Liver (tissue), 8 donors: ENCODE measurements at regions not wholly inside any gene's neighbourhood (a gene's known extent, or its start where the extent isn't known, plus 50 kb on each side); places are given as distances from the start of the nearest gene placed in this dataset.
A peak's percentile ranks its signal among the peaks of the same experiment; 100 is the strongest.

ENCODE experiments used
- DNase-seq: peaks from one replicate; pipeline ENCODE4 v3.0.0-alpha.2; 2017; ENCODE audit warnings: low spot score
- H3K27ac ChIP-seq, 2 donors: one replicate each; pipeline ENCODE4 v1.7.0; 2013; ENCODE audit warnings: inconsistent platforms in 2 of 2, low read length in 2 of 2, control low read depth in 1 of 2, low read depth in 1 of 2, mild to moderate bottlenecking in 1 of 2
- H3K27me3 ChIP-seq, 4 donors: one replicate each; pipeline versions ENCODE4 v1.6.1 to v1.7.0; 2013; ENCODE audit warnings: low read length in 3 of 4, inconsistent platforms in 1 of 4, mild to moderate bottlenecking in 1 of 4, moderate library complexity in 1 of 4; ENCODE audit not compliant: control insufficient read depth in 4 of 4, insufficient read depth in 4 of 4
- H3K36me3 ChIP-seq, 4 donors: one replicate each; pipeline versions ENCODE4 v1.6.1 to v1.7.0; 2013; ENCODE audit warnings: low read length in 3 of 4, mild to moderate bottlenecking in 3 of 4, low read depth in 1 of 4, moderate library complexity in 1 of 4; ENCODE audit not compliant: control insufficient read depth in 4 of 4, insufficient read depth in 3 of 4
- H3K4me1 ChIP-seq, 4 donors: one replicate each; pipeline versions ENCODE4 v1.6.1 to v1.7.0; 2013; ENCODE audit warnings: low read length in 3 of 4, mild to moderate bottlenecking in 3 of 4, moderate library complexity in 1 of 4; ENCODE audit not compliant: control insufficient read depth in 4 of 4, insufficient read depth in 4 of 4
- H3K4me3 ChIP-seq, 3 donors: one replicate each; pipeline versions ENCODE4 v1.6.1 to v1.7.0; 2013; ENCODE audit warnings: low read length in 3 of 3, control low read depth in 1 of 3, low read depth in 1 of 3, mild to moderate bottlenecking in 1 of 3
- H3K9ac ChIP-seq, 2 donors: one replicate each; pipeline ENCODE4 v1.7.0; 2013; ENCODE audit warnings: low read length in 2 of 2, mild to moderate bottlenecking in 2 of 2, moderate library complexity in 2 of 2, control low read depth in 1 of 2, low read depth in 1 of 2
- H3K9me3 ChIP-seq, 4 donors: one replicate each; pipeline versions ENCODE4 v1.6.1 to v1.7.0; 2013; ENCODE audit warnings: low read length in 3 of 4; ENCODE audit not compliant: control insufficient read depth in 4 of 4
- ATF3 ChIP-seq: IDR thresholded peaks from 2 replicates; pipeline ENCODE4 v1.6.1; 2016; ENCODE audit warnings: antibody characterized with exemption
- HNF4A ChIP-seq, 2 donors: conservative IDR thresholded peaks; 2 replicates each; pipeline ENCODE4 v1.6.1; 2016; ENCODE audit warnings: antibody characterized with exemption in 2 of 2, mild to moderate bottlenecking in 2 of 2
- JUND ChIP-seq, 2 donors: IDR thresholded peaks; 2 replicates each; pipeline ENCODE4 v1.6.1; 2016; ENCODE audit warnings: antibody characterized with exemption in 2 of 2
- NR2F2 ChIP-seq: IDR thresholded peaks from 2 replicates; pipeline ENCODE4 v1.6.1; 2016; ENCODE audit warnings: antibody characterized with exemption
- RAD21 ChIP-seq, 2 donors: IDR thresholded peaks; 2 replicates each; pipeline ENCODE4 v1.6.1; 2016; ENCODE audit warnings: antibody characterized with exemption in 2 of 2, mild to moderate bottlenecking in 2 of 2
- RXRA ChIP-seq, 2 donors: IDR thresholded peaks; 2 replicates each; pipeline ENCODE4 v1.6.1; 2017 to 2018; ENCODE audit warnings: antibody characterized with exemption in 2 of 2, mild to moderate bottlenecking in 1 of 2
- SP1 ChIP-seq: IDR thresholded peaks from 2 replicates; pipeline ENCODE4 v1.6.1; 2018; ENCODE audit warnings: antibody characterized with exemption, mild to moderate bottlenecking
- TAF1 ChIP-seq: conservative IDR thresholded peaks from 2 replicates; pipeline ENCODE4 v1.6.1; 2016; ENCODE audit warnings: antibody characterized with exemption, mild to moderate bottlenecking
- ZBTB33 ChIP-seq: IDR thresholded peaks from 2 replicates; pipeline ENCODE4 v1.6.1; 2016; ENCODE audit warnings: antibody characterized with exemption
- WGBS: extraction: QIAGEN DNeasy Blood & Tissue Kit; methylation state at CpG from one replicate; pipeline ENCODE4 v1.1.7; 2013; 5-methylcytosine and 5-hydroxymethylcytosine counted together
- TF ChIP-seq, protein P1 (sequence below): IDR thresholded peaks from 2 replicates; pipeline ENCODE4 v1.6.1; 2016; ENCODE audit warnings: antibody characterized with exemption, mild to moderate bottlenecking
- TF ChIP-seq, protein P2 (sequence below): fragments of 150-350 bp; IDR thresholded peaks from 2 replicates; pipeline ENCODE4 v1.5.1; 2017; ENCODE audit warnings: improper control_type of control experiment, low read depth, low read length; ENCODE audit not compliant: missing input control
- donor health status: healthy.
- donor health status: healthy.
- donor health status: healthy.
- donor health status: healthy.
- donor health status: healthy.

GRCh38 chr14:75333606-75334548, 55.2 kb downstream of the FOS start:
- Histone ChIP-seq H3K4me1 (no peaks in the 10 kb centered on the region), H3K27me3 (no peaks in the 10 kb centered on the region), H3K9ac (no peak overlapping the region), H3K4me3 (no peak overlapping the region), H3K36me3 (no peaks in the 10 kb centered on the region), H3K9me3 (no peaks in the 10 kb centered on the region), H3K27ac (peak overlapping the region; percentile 62 to 75)
- TF ChIP-seq RAD21 (IDR thresholded peaks at IDR 0.05) (peak in 1 of 2 donors; percentile 23), RXRA (IDR thresholded peaks at IDR 0.05) (no peak), ZBTB33 (no peak), TAF1 (no peak), ATF3 (no peak), JUND (IDR thresholded peaks at IDR 0.05) (no peak)
- TF ChIP-seq, protein P1, sequence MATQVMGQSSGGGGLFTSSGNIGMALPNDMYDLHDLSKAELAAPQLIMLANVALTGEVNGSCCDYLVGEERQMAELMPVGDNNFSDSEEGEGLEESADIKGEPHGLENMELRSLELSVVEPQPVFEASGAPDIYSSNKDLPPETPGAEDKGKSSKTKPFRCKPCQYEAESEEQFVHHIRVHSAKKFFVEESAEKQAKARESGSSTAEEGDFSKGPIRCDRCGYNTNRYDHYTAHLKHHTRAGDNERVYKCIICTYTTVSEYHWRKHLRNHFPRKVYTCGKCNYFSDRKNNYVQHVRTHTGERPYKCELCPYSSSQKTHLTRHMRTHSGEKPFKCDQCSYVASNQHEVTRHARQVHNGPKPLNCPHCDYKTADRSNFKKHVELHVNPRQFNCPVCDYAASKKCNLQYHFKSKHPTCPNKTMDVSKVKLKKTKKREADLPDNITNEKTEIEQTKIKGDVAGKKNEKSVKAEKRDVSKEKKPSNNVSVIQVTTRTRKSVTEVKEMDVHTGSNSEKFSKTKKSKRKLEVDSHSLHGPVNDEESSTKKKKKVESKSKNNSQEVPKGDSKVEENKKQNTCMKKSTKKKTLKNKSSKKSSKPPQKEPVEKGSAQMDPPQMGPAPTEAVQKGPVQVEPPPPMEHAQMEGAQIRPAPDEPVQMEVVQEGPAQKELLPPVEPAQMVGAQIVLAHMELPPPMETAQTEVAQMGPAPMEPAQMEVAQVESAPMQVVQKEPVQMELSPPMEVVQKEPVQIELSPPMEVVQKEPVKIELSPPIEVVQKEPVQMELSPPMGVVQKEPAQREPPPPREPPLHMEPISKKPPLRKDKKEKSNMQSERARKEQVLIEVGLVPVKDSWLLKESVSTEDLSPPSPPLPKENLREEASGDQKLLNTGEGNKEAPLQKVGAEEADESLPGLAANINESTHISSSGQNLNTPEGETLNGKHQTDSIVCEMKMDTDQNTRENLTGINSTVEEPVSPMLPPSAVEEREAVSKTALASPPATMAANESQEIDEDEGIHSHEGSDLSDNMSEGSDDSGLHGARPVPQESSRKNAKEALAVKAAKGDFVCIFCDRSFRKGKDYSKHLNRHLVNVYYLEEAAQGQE = no peak
- TF ChIP-seq, protein P2, sequence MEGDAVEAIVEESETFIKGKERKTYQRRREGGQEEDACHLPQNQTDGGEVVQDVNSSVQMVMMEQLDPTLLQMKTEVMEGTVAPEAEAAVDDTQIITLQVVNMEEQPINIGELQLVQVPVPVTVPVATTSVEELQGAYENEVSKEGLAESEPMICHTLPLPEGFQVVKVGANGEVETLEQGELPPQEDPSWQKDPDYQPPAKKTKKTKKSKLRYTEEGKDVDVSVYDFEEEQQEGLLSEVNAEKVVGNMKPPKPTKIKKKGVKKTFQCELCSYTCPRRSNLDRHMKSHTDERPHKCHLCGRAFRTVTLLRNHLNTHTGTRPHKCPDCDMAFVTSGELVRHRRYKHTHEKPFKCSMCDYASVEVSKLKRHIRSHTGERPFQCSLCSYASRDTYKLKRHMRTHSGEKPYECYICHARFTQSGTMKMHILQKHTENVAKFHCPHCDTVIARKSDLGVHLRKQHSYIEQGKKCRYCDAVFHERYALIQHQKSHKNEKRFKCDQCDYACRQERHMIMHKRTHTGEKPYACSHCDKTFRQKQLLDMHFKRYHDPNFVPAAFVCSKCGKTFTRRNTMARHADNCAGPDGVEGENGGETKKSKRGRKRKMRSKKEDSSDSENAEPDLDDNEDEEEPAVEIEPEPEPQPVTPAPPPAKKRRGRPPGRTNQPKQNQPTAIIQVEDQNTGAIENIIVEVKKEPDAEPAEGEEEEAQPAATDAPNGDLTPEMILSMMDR = no peak
- 69% methylated on average over 36 of the region's 36 CpGs for WGBS
- DNase-seq = no peak

DNA sequence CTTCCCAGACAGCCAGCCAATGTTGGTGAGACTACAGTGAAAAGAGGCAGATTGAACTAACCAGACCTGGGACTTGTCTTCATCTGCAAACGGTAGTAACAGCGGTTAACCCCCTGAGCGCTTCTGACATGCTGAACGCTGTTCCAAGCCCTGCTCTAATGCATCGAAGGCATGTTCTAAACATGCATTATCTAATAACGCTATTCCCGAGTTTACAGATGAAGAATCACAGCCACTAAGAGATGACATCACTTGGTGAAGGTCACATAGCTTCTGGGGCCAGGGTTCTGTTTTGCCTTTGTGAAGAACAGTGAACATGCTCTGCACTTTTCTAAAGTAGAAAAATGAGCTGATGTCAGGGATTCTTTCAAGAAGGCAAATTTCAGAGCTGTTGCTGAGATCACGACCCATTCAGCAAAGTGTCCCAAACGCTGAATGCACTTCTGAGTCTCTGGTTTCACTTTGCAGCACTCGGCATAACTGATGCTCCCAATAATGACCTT, 56.0 kb downstream of the FOS start:
- Histone ChIP-seq H3K4me1 (no peaks in the 10 kb centered on the region), H3K9ac (no peak overlapping the region), H3K36me3 (no peaks in the 10 kb centered on the region), H3K9me3 (no peaks in the 10 kb centered on the region), H3K4me3 (no peak overlapping the region), H3K27me3 (no peaks in the 10 kb centered on the region), H3K27ac (peak overlapping the region; percentile 58 to 75)
- DNase-seq = no peak
- WGBS = 67% methylated on average over 10 of the region's 10 CpGs
- TF ChIP-seq HNF4A (conservative IDR thresholded peaks at IDR 0.05) (no peak), JUND (IDR thresholded peaks at IDR 0.05) (peak in 1 of 2 donors; percentile 15), RAD21 (IDR thresholded peaks at IDR 0.05) (peak in 1 of 2 donors; percentile 7), NR2F2 (peak; percentile 54), SP1 (peak; percentile 8)
